ENCODE measurements at regions not wholly inside any gene's neighbourhood (a gene's known extent, or its start where the extent isn't known, plus 50 kb on each side); places are given as distances from the start of the nearest gene placed in this dataset.
A peak's percentile ranks its signal among the peaks of the same experiment; 100 is the strongest.

GRCh38 chr12:65631621-65632111 lies 192.6 kb upstream of the HMGA2 start (continued):
- TF ChIP-seq SP1 (IDR thresholded peaks at IDR 0.05; ENCODE audit: low read depth): peak; percentile 98

- H3K9me3 ChIP-seq (ENCODE audit: control insufficient read depth in 1 of 2, insufficient read depth in 1 of 2, low read depth in 1 of 2, low read length in 2 of 2): peaks cover 0 to 7% of the 10 kb centered on the region in 2 experiments; a peak in 1 of 4 replicates
- ATAC-seq: peak; percentile 47
These were observed 192.0 kb upstream of the HMGA2 start for GRCh38 chr12:65632131-65632855.

GRCh38 chr12:65634061-65634460 lies 190.2 kb upstream of the HMGA2 start:
- H3K4me3 ChIP-seq (replicated peaks in 1 of 2; ENCODE audit: low read depth in 1 of 2, low read length in 2 of 2): no peak overlapping the region
- no peak overlapping the region for H3K4me2 ChIP-seq (ENCODE audit: low read length)
- CTCF ChIA-PET: no interaction called here
- H3K9ac ChIP-seq (ENCODE audit: low read length): peak overlapping the region; percentile 39
- no peaks in the 10 kb centered on the region for H3K9me2 ChIP-seq (ENCODE audit: insufficient read depth)
- RAD21 ChIA-PET (ENCODE audit: low non-redundant PET in 1 of 2, low total read pairs in 2 of 2, uncharacterized antibody in 2 of 2, unreplicated experiment in 2 of 2): no interaction called here
- H3K36me3 ChIP-seq (ENCODE audit: control insufficient read depth in 1 of 2, insufficient read depth in 2 of 2, low read length in 2 of 2): no peaks in the 10 kb centered on the region; a peak in 1 of 4 replicates
- POLR2A ChIA-PET: interaction anchor here (1.2 kb wide), 1 partner anchor 190 kb away, joined by 3 read pairs; the partner anchor contains the start of gene HMGA2
- H3K27ac ChIP-seq (ENCODE audit: low read depth, low read length): peak overlapping the region; percentile 97
- DNase-seq (ENCODE audit: low read depth, low spot score) (no peak), ATAC-seq (no peak)
- no TSS peak for BruUV-seq (replicated peaks)
- H3K79me2 ChIP-seq (ENCODE audit: insufficient read depth, low read length): peaks cover under 1% of the 10 kb centered on the region; the same call in 1 of the 2 replicates
- H2AFZ ChIP-seq (ENCODE audit: low read depth, low read length, poor library complexity, severe bottlenecking): no peak overlapping the region
- peaks cover 60 to 81% of the 10 kb centered on the region in 2 experiments for H3K4me1 ChIP-seq (ENCODE audit: control insufficient read depth in 1 of 2, insufficient read depth in 2 of 2, low read length in 2 of 2)
- H3K9me3 ChIP-seq (ENCODE audit: control insufficient read depth in 1 of 2, insufficient read depth in 1 of 2, low read depth in 1 of 2, low read length in 2 of 2): no peaks in the 10 kb centered on the region
- no peaks in the 10 kb centered on the region for H4K20me1 ChIP-seq (ENCODE audit: insufficient read depth)
- intact Hi-C loops (cut with micrococcal nuclease): no loop called here
- TF ChIP-seq TCF7L2 (IDR thresholded peaks at IDR 0.05; ENCODE audit: borderline replicate concordance, extremely low read depth, insufficient read depth, insufficient read length) (no peak), JUND (IDR thresholded peaks at IDR 0.05) (0 out of 2 replicates have a peak, but pooled peaks have one; percentile 9)
- H3K27me3 ChIP-seq (ENCODE audit: insufficient read depth, low read length): no peaks in the 10 kb centered on the region

More at GRCh38 chr12:65632131-65632855, 192.0 kb upstream of the HMGA2 start:
- no peaks in the 10 kb centered on the region for H3K9me2 ChIP-seq (ENCODE audit: insufficient read depth)
- TF ChIP-seq ZFX (IDR thresholded peaks at IDR 0.05) (0 out of 2 replicates have a peak, but pooled peaks have one; percentile 16), EZH2phosphoT487 (IDR thresholded peaks at IDR 0.05; ENCODE audit: borderline replicate concordance) (no peak)
- H3K36me3 ChIP-seq (ENCODE audit: control insufficient read depth in 1 of 2, insufficient read depth in 2 of 2, low read length in 2 of 2): peaks cover 0 to 10% of the 10 kb centered on the region in 2 experiments; a peak in 1 of 4 replicates
- TSS peak; percentile 93 for BruUV-seq (replicated peaks)
- H3K79me2 ChIP-seq (ENCODE audit: insufficient read depth, low read length): peaks cover 3% of the 10 kb centered on the region; the same call in 1 of the 2 replicates
- no peak overlapping the region for H2AFZ ChIP-seq (ENCODE audit: low read depth, low read length, poor library complexity, severe bottlenecking)
- ChIA-PET CTCF (interaction anchor here (0.6 kb wide), 1 partner anchor 30 kb away, joined by 3 read pairs; no protein-coding TSS in a partner anchor), POLR2A (interaction anchor here (0.7 to 2.1 kb wide), 9 partner anchors 8 to 305 kb away, joined by 3 to 10 read pairs (median 4); no protein-coding TSS in a partner anchor), RAD21 (ENCODE audit: low non-redundant PET in 1 of 2, low total read pairs in 2 of 2, uncharacterized antibody in 2 of 2, unreplicated experiment in 2 of 2) (interaction anchor here in 1 of 2 experiments (0.5 kb wide), 1 partner anchor 16 kb away, joined by 5 read pairs; no protein-coding TSS in a partner anchor)
- peak overlapping the region; percentile 64 for H3K9ac ChIP-seq (ENCODE audit: low read length)
- no peaks in the 10 kb centered on the region for H4K20me1 ChIP-seq (ENCODE audit: insufficient read depth)
- no peak overlapping the region for H3K4me3 ChIP-seq (replicated peaks in 1 of 2; ENCODE audit: low read depth in 1 of 2, low read length in 2 of 2)
- peak overlapping the region; percentile 97 for H3K27ac ChIP-seq (ENCODE audit: low read depth, low read length)
- H3K27me3 ChIP-seq (ENCODE audit: insufficient read depth, low read length): no peaks in the 10 kb centered on the region
- H3K4me1 ChIP-seq (ENCODE audit: control insufficient read depth in 1 of 2, insufficient read depth in 2 of 2, low read length in 2 of 2): peaks cover 59 to 75% of the 10 kb centered on the region in 2 experiments
- intact Hi-C loops (cut with micrococcal nuclease): no loop called here
- DNase-seq (ENCODE audit: low read depth, low spot score): no peak
- peak overlapping the region; percentile 57 for H3K4me2 ChIP-seq (ENCODE audit: low read length)

Data from HCT116 (cell line).